HG03565 (cell line): ENCODE measurements at regions not wholly inside any gene's neighbourhood (a gene's known extent, or its start where the extent isn't known, plus 50 kb on each side); places are given as distances from the start of the nearest gene placed in this dataset.
"Not testable (repeated sequence)": the region's sequence is repeated elsewhere in the genome, so short reads cannot be mapped to it uniquely, and the experiment has no call there.

Experiments used
- ATAC-seq: cut with Tn5 transposase; IDR thresholded peaks from one replicate; pipeline ENCODE4 v1.9.1; 2021; ENCODE audit warnings: mild to moderate bottlenecking, moderate library complexity; ENCODE audit not compliant: unreplicated experiment

- ATAC-seq: no peak
Measured at GRCh38 chr11:127994736-127995135, 592.6 kb downstream of the ETS1 start.

GRCh38 chr11:127993788-127994187, 593.6 kb downstream of the ETS1 start:
- no peak for ATAC-seq

GRCh38 chr11:127993281-127993680, 594.1 kb downstream of the ETS1 start:
- ATAC-seq: no peak

GRCh38 chr11:127986073-127986472, 601.3 kb downstream of the ETS1 start:
- no peak for ATAC-seq

- ATAC-seq: no peak
Measured at GRCh38 chr11:127972816-127973215, 614.5 kb downstream of the ETS1 start.

GRCh38 chr11:127971448-127971847, 615.9 kb downstream of the ETS1 start:
- ATAC-seq: no peak

GRCh38 chr11:127966821-127967220, 620.5 kb downstream of the ETS1 start:
- no peak for ATAC-seq

- ATAC-seq: no peak
Measured at GRCh38 chr11:127965939-127966668, 621.3 kb downstream of the ETS1 start.

- no peak for ATAC-seq
Measured at GRCh38 chr11:127962416-127962815, 624.9 kb downstream of the ETS1 start.

GRCh38 chr11:127950162-127950561, 637.2 kb downstream of the ETS1 start:
- ATAC-seq: no peak

- ATAC-seq: no peak
Measured at GRCh38 chr11:127943763-127944162, 643.6 kb downstream of the ETS1 start.

- ATAC-seq: no peak
Measured at GRCh38 chr11:127943152-127943551, 644.2 kb downstream of the ETS1 start.

GRCh38 chr11:127941554-127941953, 645.8 kb downstream of the ETS1 start:
- not testable (repeated sequence) for ATAC-seq

GRCh38 chr11:127939000-127939399, 648.4 kb downstream of the ETS1 start:
- ATAC-seq: no peak

- ATAC-seq: no peak
Measured at GRCh38 chr11:127935081-127935480, 652.3 kb downstream of the ETS1 start.

GRCh38 chr11:127933961-127934360, 653.4 kb downstream of the ETS1 start:
- ATAC-seq: not testable (repeated sequence)

- no peak for ATAC-seq
Measured at GRCh38 chr11:127931803-127932202, 655.6 kb downstream of the ETS1 start.

- ATAC-seq: no peak
Measured at GRCh38 chr11:127926721-127927120, 660.6 kb downstream of the ETS1 start.

- no peak for ATAC-seq
Measured at GRCh38 chr11:127925475-127925874, 661.9 kb downstream of the ETS1 start.

GRCh38 chr11:127919206-127920000, 668.0 kb downstream of the ETS1 start:
- ATAC-seq: no peak

- ATAC-seq: no peak
Measured at GRCh38 chr11:127902382-127902781, 685.0 kb downstream of the ETS1 start.
